ENCODE measurements at regions not wholly inside any gene's neighbourhood (a gene's known extent, or its start where the extent isn't known, plus 50 kb on each side); places are given as distances from the start of the nearest gene placed in this dataset.
"Not testable (repeated sequence)": the region's sequence is repeated elsewhere in the genome, so short reads cannot be mapped to it uniquely, and the experiment has no call there.

GRCh38 chr10:84948644-84949043 lies 620.3 kb downstream of the CCSER2 start:
- no peak for DNase-seq

GRCh38 chr10:84951616-84952015 lies 623.2 kb downstream of the CCSER2 start:
- DNase-seq: no peak

- no peak for DNase-seq
Measured at GRCh38 chr10:84957427-84957826, 629.0 kb downstream of the CCSER2 start.

- no peak for DNase-seq
Measured at GRCh38 chr10:84965468-84965867, 637.1 kb downstream of the CCSER2 start.

DNA sequence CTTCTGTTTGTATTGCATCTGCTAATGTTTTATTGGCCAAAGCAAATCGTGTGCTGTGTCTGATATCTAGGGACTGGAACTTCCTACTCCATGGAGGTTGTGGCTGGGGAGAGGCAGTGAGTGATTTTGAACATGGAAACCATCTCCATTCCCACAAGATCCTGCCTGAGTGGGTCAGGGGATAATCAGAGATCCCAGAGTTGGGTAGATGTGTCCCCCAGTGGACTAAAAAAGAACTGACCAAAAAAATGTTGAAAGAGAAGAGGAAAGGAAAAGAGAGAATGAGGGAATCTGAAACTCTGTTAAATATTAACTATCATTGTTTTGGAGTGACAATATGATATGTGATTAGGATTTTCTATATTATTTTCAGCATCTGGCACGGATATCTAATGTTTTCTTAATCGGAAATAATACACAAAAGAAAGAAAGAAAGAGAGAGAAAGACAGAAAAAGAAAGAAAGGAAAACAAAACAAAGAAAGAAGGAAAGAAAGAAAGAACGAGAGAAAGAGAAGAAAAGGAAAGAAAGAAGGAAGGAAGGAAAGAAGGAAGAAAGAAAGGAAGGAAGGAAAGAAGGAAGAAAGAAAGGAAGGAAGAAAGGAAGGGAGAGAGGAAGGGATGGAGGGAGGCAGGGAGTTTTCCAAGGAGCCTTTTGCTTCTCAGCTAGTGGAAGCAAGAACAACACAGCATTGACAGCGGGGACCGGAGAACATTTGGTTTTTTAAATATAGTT lies 638.5 kb downstream of the CCSER2 start:
- DNase-seq: no peak

DNA sequence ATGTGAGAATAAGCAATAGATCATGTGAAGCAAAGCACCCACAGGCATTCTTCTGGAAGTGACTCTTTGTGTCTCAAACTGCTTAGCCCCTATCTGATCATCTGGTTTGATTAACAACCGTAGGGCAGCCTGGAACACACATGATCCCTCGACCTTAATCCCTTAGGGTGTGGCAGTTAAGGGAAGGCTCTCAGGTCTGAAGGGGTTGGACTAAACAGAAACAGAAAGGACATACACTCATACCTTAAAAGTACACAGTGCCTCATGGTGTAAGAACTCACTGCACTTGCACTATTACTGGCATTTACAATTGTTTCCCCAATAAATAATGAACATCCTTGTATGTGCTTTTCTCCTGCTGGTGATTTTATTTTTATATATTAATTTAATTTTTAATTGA lies 640.9 kb downstream of the CCSER2 start:
- DNase-seq: not testable (repeated sequence)

DNA sequence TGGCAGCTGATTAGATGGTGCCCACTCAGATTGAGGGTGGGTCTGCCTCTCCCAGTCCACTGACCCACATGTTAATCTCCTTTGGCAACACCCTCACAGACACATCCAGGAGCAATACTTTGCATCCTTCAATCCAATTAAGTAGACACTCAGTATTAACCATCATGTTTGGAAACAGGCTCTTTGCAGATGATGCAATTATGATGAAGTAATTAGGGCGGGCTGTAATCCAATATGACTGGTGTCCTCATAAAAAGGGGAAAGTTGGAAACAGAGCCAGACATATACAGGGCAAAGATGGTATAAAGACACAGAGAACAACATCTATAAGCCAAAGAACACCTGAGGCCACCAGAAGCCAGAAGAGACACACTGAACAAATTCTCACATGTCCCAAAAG lies 658.6 kb downstream of the CCSER2 start:
- DNase-seq: no peak

DNA sequence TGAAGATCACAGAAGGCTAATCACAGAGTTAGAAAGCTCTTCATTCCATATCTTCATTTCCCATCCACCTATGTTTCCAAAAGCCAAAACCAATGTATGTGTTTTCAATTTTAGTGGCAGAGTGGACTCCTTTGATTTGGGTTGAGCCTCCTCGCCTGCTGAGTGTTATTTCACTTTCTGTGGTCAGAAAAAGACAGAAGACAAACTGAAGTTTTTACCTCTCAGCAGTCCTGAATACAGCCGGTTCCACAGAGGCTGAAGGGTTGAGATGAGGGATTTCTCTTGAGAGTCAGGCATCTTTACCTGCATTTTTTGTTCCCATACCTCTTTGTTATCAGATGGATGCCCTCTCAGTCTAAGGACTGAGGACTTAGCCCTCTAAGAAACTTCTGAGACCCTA lies 659.6 kb downstream of the CCSER2 start:
- DNase-seq: no peak

DNA sequence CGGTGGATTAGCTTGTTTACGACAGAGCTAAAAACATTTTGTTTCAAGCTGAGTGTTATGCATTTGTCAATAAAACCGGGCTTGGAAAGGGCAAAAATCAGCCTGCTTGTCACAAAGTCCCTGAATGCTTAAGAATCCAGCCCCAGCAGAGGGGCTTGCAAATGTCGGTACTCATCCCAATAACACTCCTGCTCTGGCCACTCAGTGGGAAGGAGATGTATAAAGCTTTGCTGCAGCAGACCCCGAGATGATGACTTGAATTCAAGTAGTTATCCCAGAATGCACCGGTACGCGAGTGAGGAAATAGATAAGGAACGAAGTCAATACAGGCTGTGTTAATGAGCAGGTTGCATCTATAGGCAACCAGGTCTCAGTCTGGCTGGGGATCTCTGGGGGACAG lies 662.3 kb downstream of the CCSER2 start:
- DNase-seq: no peak

- DNase-seq: no peak
Measured at GRCh38 chr10:84991301-84991700, 662.9 kb downstream of the CCSER2 start.

DNA sequence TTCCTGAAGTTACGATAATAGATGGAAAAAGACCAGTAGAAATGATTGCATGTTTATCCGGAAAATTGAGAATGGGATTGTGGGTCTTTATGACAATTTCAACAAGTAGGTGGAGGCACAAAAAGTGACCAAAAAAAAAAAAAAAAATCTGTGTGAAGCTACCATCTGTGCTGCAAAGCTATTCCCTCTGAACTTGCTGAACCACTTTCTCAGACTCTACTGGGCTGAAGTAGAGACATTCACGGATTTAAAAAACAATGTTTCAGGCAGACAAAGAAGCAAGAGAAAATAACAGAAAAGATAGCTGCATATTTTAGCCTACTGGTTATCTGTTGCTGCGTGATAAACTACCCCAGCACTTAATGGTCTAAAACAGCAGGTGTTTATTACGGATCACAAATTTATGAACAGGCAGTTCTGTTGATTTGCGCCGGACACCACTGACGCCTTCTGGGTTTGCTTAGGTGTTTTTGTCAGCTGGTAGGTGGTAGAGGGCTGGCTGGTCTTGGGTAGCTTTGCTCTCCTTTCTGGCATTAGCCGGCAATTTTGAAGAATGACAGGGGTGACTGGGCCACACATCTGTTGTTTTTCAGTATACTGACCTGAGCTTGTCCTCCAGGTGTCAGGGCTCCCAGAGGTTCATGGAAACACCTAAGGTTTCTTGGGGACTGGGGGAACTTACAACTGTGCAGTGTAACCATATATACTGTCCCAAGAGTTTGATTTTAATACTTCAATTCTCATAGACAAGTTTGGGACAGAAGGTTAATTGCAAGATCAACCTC lies 665.1 kb downstream of the CCSER2 start:
- DNase-seq: no peak

- DNase-seq: no peak
Measured at GRCh38 chr10:84994722-84995121, 666.3 kb downstream of the CCSER2 start.

GRCh38 chr10:84996580-84996979 lies 668.2 kb downstream of the CCSER2 start:
- DNase-seq: no peak

DNA sequence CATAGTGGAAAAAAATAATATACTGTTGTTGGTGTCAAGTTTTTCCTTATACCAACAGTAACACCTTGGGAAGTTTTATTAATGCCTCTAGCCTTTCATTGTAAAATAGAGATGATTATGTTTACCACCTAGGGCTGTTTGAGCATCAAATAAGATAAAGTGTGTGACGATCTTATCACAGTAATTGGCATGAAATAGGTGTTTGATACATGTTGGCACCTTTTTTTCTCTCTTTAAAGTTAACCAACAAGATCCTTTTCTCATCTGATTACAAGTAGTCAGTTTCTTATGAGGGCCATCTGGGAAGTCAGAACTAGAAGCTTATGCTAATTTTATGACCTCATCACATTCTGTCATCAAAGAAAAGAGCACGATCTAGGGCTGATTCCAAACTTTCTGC lies 669.5 kb downstream of the CCSER2 start:
- no peak for DNase-seq

DNA sequence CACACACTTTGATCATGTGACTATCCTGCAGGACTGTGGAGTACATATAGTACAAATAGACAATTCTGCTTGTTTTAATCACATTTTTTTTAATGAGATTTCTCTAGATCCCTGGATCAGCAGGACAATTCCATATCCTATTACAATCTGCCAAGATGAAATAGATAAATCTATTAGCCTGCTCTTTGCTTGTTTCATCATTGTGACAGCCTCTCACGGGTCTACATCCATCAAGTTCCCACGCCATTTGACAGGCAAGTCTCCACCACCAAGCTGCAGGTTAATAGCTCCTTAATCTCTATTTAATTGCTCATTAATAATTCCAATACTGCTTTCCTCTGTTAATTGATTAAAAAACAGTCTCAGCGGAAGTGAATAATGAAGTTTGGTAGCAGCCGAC lies 671.5 kb downstream of the CCSER2 start:
- DNase-seq: no peak

DNA sequence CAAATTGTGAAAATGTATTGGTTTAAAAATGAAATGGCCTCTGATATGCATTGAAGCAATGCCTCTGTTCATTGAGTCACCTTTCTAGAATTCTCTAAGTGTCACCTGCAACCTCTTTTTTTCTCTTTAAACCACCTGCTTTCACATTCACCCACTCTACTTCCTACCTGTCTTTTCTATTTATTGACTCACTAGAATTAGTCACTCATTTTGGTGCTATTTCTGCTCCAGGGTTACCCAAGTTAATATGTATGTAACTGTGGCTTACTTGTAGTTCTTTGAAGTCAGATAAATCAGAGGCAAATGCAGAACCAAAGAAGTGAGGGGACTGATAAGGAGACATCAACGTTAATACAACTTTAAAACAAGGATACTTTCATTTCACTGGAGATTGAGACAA lies 674.7 kb downstream of the CCSER2 start:
- no peak for DNase-seq

DNA sequence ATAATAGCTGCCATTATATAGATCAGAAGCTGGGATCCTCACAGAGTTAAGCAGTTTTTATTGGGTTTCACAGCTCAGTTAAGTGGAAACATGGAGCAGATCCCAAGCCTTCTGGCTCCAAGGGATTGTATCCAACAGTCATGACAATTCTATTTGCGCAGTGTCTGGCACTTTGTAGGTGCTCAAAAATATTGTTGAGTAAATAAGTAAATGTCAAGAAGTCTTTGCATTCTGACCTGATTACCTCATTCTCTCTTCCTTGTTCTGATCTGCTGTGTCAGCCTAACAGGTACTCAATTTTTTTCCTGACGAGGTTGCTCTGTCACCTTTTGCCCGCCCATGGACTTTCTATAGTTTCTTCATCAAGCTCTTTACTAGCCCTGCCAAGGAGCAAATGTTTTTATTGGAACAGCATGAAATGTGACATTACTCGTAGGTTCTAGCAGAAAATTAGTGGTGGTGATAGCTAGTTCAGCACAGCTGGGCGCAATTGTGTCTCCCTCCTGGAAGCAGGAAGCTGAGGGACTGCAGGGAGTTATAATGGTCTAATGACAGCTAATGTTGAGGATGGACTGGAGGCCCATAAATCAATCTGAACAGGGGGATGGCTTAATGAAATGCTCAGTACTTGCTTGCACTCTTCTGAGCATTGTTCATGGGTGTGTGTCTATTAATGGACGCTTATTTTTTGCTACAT lies 680.2 kb downstream of the CCSER2 start:
- no peak for DNase-seq

GRCh38 chr10:85012305-85012704 lies 683.9 kb downstream of the CCSER2 start:
- no peak for DNase-seq

DNA sequence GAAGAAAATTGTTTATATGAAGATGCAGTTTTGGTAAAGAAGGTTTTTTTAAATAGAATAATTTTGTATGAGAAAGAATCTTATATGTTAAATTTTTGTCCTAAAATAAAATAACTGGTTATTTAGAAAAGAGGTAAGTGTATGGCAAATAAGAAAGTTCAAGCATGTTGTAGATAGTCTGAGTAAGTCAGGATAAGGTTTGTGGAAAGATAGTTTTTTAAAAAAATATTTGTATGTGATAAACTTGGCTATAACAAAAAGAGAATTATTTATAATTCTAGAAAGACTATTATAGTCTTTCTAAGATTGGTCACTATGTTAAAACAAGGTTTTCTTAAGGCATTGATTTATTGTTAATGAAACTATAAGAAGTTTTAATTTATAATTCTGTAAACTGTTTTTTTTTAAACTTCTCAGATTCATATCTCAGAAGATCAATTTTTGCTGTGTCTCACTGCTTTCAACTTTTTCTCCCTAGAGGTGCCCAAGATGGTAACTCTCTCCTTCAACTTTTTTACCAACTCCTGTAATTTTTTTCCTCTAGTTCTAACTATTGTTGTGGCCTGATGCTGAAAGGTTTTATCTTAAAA lies 698.6 kb downstream of the CCSER2 start:
- no peak for DNase-seq

GRCh38 chr10:85032981-85033380 lies 704.6 kb downstream of the CCSER2 start:
- DNase-seq: no peak

DNA sequence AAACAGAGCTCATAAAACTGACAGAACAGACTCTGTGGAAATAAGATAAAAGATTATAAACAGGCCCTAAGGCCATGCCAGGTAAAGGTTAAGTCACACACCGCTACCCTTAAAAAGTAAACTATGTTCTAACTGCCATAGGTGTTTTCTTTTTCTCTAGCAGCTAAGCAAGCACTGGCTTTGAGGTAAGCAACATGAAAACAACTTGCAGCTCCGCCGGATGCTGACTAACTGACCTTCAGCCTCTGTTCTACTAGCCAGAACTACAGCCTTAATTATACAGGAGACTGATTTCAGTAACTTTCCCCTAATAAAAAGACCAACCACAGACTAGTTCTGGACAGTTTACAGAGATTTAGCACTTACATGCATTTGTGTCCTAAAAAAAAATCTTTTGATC lies 708.3 kb downstream of the CCSER2 start:
- no peak for DNase-seq

DNA sequence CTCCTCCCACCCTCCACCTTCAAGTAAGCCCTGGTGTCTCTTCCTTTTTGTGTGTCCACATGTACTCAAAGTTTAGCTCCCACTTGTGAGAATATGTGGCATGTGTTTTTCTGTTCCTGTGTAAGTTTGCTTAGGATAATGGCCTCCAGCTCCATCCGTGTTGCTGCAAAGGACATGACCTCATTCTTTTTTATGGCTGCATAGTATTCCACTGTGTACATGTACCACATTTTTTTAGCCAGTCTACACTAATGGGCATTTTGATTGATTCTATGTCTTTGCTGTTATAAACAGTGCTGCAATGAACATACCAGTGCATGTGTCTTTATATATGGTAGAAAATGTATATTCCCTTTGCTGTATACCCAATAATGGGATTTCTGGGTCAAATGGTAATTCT lies 710.9 kb downstream of the CCSER2 start:
- no peak for DNase-seq

DNA sequence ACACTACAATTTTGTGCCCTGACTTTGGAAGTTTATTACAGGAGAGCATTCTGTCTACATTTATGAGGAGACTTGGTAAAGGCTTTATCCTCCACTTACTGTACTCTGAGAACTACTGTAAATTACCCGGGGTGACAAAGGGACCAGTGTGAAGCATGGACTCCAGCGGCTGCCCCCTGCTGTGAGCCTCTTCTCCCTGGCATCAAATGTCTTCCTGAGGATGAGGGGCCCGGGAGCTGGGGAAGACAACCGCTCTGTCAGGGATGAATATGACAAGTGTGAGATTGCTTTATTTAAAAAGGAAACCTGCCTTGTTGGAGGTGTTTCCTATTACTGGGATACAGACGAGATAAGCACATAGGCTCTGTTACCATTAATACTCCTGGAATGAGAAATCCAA lies 714.8 kb downstream of the CCSER2 start:
- no peak for DNase-seq

DNA sequence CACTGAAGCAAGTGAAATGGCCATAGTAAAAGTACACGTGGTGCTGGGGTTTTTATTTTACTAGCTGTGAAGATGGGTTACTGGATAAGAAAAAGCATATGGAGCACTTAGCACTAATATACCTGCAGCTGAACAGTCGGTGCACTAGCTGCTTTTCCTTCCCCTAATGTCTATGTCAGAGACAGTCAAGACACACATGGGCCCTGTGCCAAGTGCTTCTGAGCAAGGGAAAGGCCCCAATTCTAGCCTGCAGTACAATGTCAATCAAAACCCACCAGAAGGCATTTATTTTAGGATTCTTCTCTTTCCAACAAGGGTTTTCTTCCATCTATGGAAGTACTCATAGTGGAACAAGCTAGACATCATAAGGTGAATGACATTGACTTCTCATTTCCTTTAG lies 716.7 kb downstream of the CCSER2 start:
- DNase-seq: no peak
